ENCODE measurements at regions not wholly inside any gene's neighbourhood (a gene's known extent, or its start where the extent isn't known, plus 50 kb on each side); places are given as distances from the start of the nearest gene placed in this dataset.
A peak's percentile ranks its signal among the peaks of the same experiment; 100 is the strongest.

GRCh38 chr12:115506822-115507559 lies 770.5 kb downstream of the MED13L start:
- no peaks in the 10 kb centered on the region for H4K20me1 ChIP-seq (replicated peaks in 1 of 2; ENCODE audit: control insufficient read depth in 1 of 2, insufficient read depth in 2 of 2, low read length in 2 of 2)
- no peaks in the 10 kb centered on the region for H3K36me3 ChIP-seq (ENCODE audit: control insufficient read depth in 2 of 4, insufficient read depth in 4 of 4, low read length in 3 of 4)
- no peak overlapping the region for H2BK15ac ChIP-seq (ENCODE audit: low read length)
- WGBS, 2 experiments (ENCODE audit: extremely low coverage in 1 of 2, insufficient coverage in 1 of 2, insufficient read length in 1 of 2, insufficient replicate concordance in 2 of 2, low coverage in 1 of 2, low lambda C conversion rate in 2 of 2, missing lambda C conversion rate in 1 of 2): 69% methylated on average over 5 of the region's 5 CpGs; no CpG with 5 or more reads in 1 of the 2 experiments
- peaks cover 0 to 23% (median 18%) of the 10 kb centered on the region in 4 experiments; a peak in 6 of 7 replicates for H3K27me3 ChIP-seq (replicated peaks in 1 of 4; ENCODE audit: control insufficient read depth in 3 of 4, extremely low read depth in 1 of 4, insufficient read depth in 3 of 4, low read length in 3 of 4)
- H4K91ac ChIP-seq (replicated peaks; ENCODE audit: insufficient read length, low read length): no peak overlapping the region
- CTCF ChIA-PET (ENCODE audit: partially characterized antibody): interaction anchor here (0.7 kb wide), 1 partner anchor 544 kb away, joined by 3 read pairs; no protein-coding TSS in a partner anchor
- H3K23me2 ChIP-seq (ENCODE audit: low read depth, low read length): no peaks in the 10 kb centered on the region; the same call in 1 of the 2 replicates
- H4K8ac ChIP-seq (ENCODE audit: extremely low read depth, insufficient read depth, low read length): no peak overlapping the region
- no peak for DNase-seq (ENCODE audit: low read depth in 1 of 2, low spot score in 2 of 2)
- H3K18ac ChIP-seq (ENCODE audit: extremely low read depth, low read length): peak overlapping the region; percentile 20; the same call in 1 of the 2 replicates
- no peak overlapping the region for H3K27ac ChIP-seq (ENCODE audit: low read depth, low read length)
- H2AFZ ChIP-seq (ENCODE audit: low read length): no peak overlapping the region
- no peaks in the 10 kb centered on the region for H3K79me2 ChIP-seq (ENCODE audit: control insufficient read depth in 1 of 2, insufficient read depth in 2 of 2, low read length in 2 of 2)
- H2AK5ac ChIP-seq (ENCODE audit: low read depth, low read length): no peak overlapping the region
- no peak overlapping the region for H3K23ac ChIP-seq (ENCODE audit: insufficient read length)
- no peak overlapping the region for H2BK20ac ChIP-seq (ENCODE audit: low read length)
- peaks cover 12 to 30% (median 21%) of the 10 kb centered on the region in 4 experiments; a peak in 6 of 7 replicates for H3K4me1 ChIP-seq (replicated peaks in 1 of 4; ENCODE audit: control insufficient read depth in 3 of 4, insufficient read depth in 4 of 4, low read length in 3 of 4)
- FAIRE-seq: no peak
- H3K4me3 ChIP-seq (ENCODE audit: extremely low read depth in 1 of 4, insufficient read depth in 2 of 4, low read depth in 3 of 4, low read length in 4 of 4): peak overlapping the region in 1 of 4 experiments; percentile 39; a peak in 1 of 8 replicates
- no peak overlapping the region for H2BK5ac ChIP-seq (ENCODE audit: low read depth, low read length)
- H3K9me3 ChIP-seq (ENCODE audit: insufficient read depth in 2 of 2, low read depth in 1 of 2, low read length in 1 of 2): no peaks in the 10 kb centered on the region
- no peaks in the 10 kb centered on the region for H3K79me1 ChIP-seq (ENCODE audit: low read depth, low read length)
- no peak overlapping the region for H3K4ac ChIP-seq (replicated peaks; ENCODE audit: insufficient read length, low read depth, low read length)
- no peak overlapping the region for H3K14ac ChIP-seq (ENCODE audit: insufficient read length)
- H2BK12ac ChIP-seq (ENCODE audit: low read depth, low read length): peak overlapping the region; percentile 41; the same call in 1 of the 2 replicates
- POLR2A ChIA-PET (ENCODE audit: partially characterized antibody): no interaction called here
- H3K9ac ChIP-seq (replicated peaks in 1 of 4; ENCODE audit: extremely low read depth in 1 of 4, low read depth in 3 of 4, low read length in 3 of 4): no peak overlapping the region
- H3K56ac ChIP-seq (replicated peaks; ENCODE audit: insufficient read length, low read depth, low read length): no peak overlapping the region
- H2BK120ac ChIP-seq (replicated peaks; ENCODE audit: low read depth, low read length): no peak overlapping the region
- TF ChIP-seq USF2 (IDR thresholded peaks at IDR 0.05; ENCODE audit: low read length) (peak; percentile 40; the same call in 1 of the 2 replicates), JUND (IDR thresholded peaks at IDR 0.05; ENCODE audit: low read length) (peak; percentile 71; the same call in 1 of the 2 replicates), YY1 (IDR thresholded peaks at IDR 0.05; ENCODE audit: low read depth, low read length) (no peak), CBX8 (IDR thresholded peaks at IDR 0.05; ENCODE audit: borderline replicate concordance, low read depth, low read length) (no peak), CHD1 (IDR thresholded peaks at IDR 0.05; ENCODE audit: low read depth, low read length) (no peak), SP2 (IDR thresholded peaks at IDR 0.05; ENCODE audit: low read length) (no peak)
- TF ChIP-seq, protein P1, sequence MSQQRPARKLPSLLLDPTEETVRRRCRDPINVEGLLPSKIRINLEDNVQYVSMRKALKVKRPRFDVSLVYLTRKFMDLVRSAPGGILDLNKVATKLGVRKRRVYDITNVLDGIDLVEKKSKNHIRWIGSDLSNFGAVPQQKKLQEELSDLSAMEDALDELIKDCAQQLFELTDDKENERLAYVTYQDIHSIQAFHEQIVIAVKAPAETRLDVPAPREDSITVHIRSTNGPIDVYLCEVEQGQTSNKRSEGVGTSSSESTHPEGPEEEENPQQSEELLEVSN (IDR thresholded peaks at IDR 0.05): no peak
- no peak overlapping the region for H4K5ac ChIP-seq (ENCODE audit: insufficient read length, low read depth, low read length)
- peak overlapping the region; percentile 39 to 62; a peak in 2 of 4 replicates for H3K4me2 ChIP-seq (ENCODE audit: insufficient read depth in 1 of 2, low read depth in 2 of 2, low read length in 2 of 2)

Data from H1 (cell line).